GM18520 (cell line): ENCODE measurements at regions not wholly inside any gene's neighbourhood (a gene's known extent, or its start where the extent isn't known, plus 50 kb on each side); places are given as distances from the start of the nearest gene placed in this dataset.

Experiments used
- ATAC-seq: cut with Tn5 transposase; IDR thresholded peaks from one replicate; pipeline ENCODE4 v1.9.1; 2021; ENCODE audit not compliant: unreplicated experiment

- no peak for ATAC-seq
Observed at GRCh38 chr12:124241776-124242528, 52.9 kb upstream of the RFLNA start.

- ATAC-seq, result no peak
Observed at GRCh38 chr12:124242529-124243065, 52.3 kb upstream of the RFLNA start.

GRCh38 chr12:124243936-124244335 lies 51.0 kb upstream of the RFLNA start:
- ATAC-seq, result no peak
